Smooth muscle cell (in vitro differentiated cells): ENCODE measurements at regions not wholly inside any gene's neighbourhood (a gene's known extent, or its start where the extent isn't known, plus 50 kb on each side); places are given as distances from the start of the nearest gene placed in this dataset.

Source experiments
- DNase-seq: peaks from one replicate; lab custom pipeline; 2025; ENCODE audit not compliant: unreplicated experiment; lab: John Stamatoyannopoulos, UW
- H2AFZ ChIP-seq: fragments of 200-600 bp; sonication (generic); 2 replicates; pipeline ENCODE4 v1.6.0; 2016; ENCODE audit warnings: antibody characterized with exemption, low read depth, mild to moderate bottlenecking
- H3F3A ChIP-seq: fragments of 200-600 bp; sonication (generic); 2 replicates; pipeline ENCODE4 v1.6.0; 2017; ENCODE audit warnings: antibody characterized with exemption, low read depth
- H3K27ac ChIP-seq: fragments of 200-600 bp; sonication (generic); 2 replicates; pipeline ENCODE4 v1.5.1; 2016; ENCODE audit warnings: low read depth, mild to moderate bottlenecking
- H3K27me3 ChIP-seq: fragments of 200-600 bp; sonication (generic); 2 replicates; pipeline ENCODE4 v1.6.1; 2016; ENCODE audit warnings: low read depth, mild to moderate bottlenecking
- H3K36me3 ChIP-seq: fragments of 200-600 bp; sonication (generic); 2 replicates; pipeline ENCODE4 v1.5.1; 2016; ENCODE audit warnings: low read depth
- H3K4me1 ChIP-seq: fragments of 200-600 bp; sonication (generic); 2 replicates; pipeline ENCODE4 v1.5.1; 2016; ENCODE audit warnings: low read depth
- H3K4me2 ChIP-seq: fragments of 200-600 bp; sonication (generic); 2 replicates; pipeline ENCODE4 v1.6.0; 2016; ENCODE audit warnings: mild to moderate bottlenecking
- H3K4me3 ChIP-seq: fragments of 200-600 bp; sonication (generic); 2 replicates; pipeline ENCODE4 v1.5.1; 2016; ENCODE audit warnings: mild to moderate bottlenecking
- H3K79me2 ChIP-seq: fragments of 200-600 bp; sonication (generic); 2 replicates; pipeline ENCODE4 v1.6.0; 2016; ENCODE audit warnings: low read depth, mild to moderate bottlenecking
- H3K9ac ChIP-seq: fragments of 200-600 bp; sonication (generic); 2 replicates; pipeline ENCODE4 v1.6.0; 2016; ENCODE audit warnings: low read depth
- H3K9me3 ChIP-seq: fragments of 200-600 bp; sonication (generic); replicated peaks from 2 replicates; pipeline ENCODE4 v1.5.1; 2016; ENCODE audit warnings: low read depth
- H4K20me1 ChIP-seq: fragments of 200-600 bp; sonication (generic); 2 replicates; pipeline ENCODE4 v1.6.0; 2016; ENCODE audit warnings: low read depth
- WGBS: methylation state at CpG from one replicate; pipeline ENCODE4 v1.1.7; 2016; ENCODE audit warnings: low lambda C conversion rate; 5-methylcytosine and 5-hydroxymethylcytosine counted together
- TF ChIP-seq, protein P1 (sequence below): fragments of 200-600 bp; sonication (generic); IDR thresholded peaks from 2 replicates; pipeline ENCODE4 v1.5.1; 2017; ENCODE audit warnings: borderline replicate concordance, mild to moderate bottlenecking, antibody characterized with exemption; ENCODE audit not compliant: insufficient read depth, poor library complexity, severe bottlenecking

DNA sequence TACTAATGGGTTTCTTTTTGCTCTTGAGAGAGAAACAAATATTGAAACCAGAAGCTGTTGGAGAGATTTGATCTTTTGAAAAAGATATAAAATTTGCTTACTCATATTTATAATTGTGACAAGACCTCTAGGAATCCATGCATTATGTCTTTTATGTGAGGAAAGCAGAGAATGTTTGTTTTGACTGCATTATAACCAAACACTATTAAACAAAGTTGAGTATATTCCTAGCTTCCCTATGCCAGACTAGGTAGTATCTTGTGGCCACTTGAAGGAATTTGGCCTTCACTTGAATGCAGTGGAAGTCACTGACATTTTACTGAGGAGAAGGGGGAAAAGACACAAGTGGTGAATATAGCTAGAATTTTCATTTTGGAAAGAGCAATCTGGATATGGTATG is 521.8 kb upstream of the ZEB2 start:
- TF ChIP-seq, protein P1, sequence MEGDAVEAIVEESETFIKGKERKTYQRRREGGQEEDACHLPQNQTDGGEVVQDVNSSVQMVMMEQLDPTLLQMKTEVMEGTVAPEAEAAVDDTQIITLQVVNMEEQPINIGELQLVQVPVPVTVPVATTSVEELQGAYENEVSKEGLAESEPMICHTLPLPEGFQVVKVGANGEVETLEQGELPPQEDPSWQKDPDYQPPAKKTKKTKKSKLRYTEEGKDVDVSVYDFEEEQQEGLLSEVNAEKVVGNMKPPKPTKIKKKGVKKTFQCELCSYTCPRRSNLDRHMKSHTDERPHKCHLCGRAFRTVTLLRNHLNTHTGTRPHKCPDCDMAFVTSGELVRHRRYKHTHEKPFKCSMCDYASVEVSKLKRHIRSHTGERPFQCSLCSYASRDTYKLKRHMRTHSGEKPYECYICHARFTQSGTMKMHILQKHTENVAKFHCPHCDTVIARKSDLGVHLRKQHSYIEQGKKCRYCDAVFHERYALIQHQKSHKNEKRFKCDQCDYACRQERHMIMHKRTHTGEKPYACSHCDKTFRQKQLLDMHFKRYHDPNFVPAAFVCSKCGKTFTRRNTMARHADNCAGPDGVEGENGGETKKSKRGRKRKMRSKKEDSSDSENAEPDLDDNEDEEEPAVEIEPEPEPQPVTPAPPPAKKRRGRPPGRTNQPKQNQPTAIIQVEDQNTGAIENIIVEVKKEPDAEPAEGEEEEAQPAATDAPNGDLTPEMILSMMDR, result no peak
- no peak for DNase-seq
- no peaks in the 10 kb centered on the region for H3K9me3 ChIP-seq
- H3K9ac ChIP-seq, result no peak overlapping the region
- H4K20me1 ChIP-seq, result no peaks in the 10 kb centered on the region
- H3K27ac ChIP-seq, result no peak overlapping the region
- no peaks in the 10 kb centered on the region for H3K79me2 ChIP-seq
- H3K4me1 ChIP-seq, result no peaks in the 10 kb centered on the region
- H2AFZ ChIP-seq, result peak overlapping the region; percentile 51
- H3K27me3 ChIP-seq, result no peaks in the 10 kb centered on the region
- H3K4me3 ChIP-seq, result no peak overlapping the region
- no peak overlapping the region for H3K4me2 ChIP-seq
- H3K36me3 ChIP-seq, result no peaks in the 10 kb centered on the region
- no peaks in the 10 kb centered on the region for H3F3A ChIP-seq

GRCh38 chr2:145040433-145040832 is 520.5 kb upstream of the ZEB2 start:
- Histone ChIP-seq H3F3A (no peaks in the 10 kb centered on the region), H3K4me1 (no peaks in the 10 kb centered on the region), H3K27me3 (no peaks in the 10 kb centered on the region), H3K27ac (no peak overlapping the region), H2AFZ (no peak overlapping the region), H4K20me1 (no peaks in the 10 kb centered on the region), H3K9ac (no peak overlapping the region), H3K4me2 (no peak overlapping the region), H3K4me3 (no peak overlapping the region), H3K36me3 (no peaks in the 10 kb centered on the region), H3K79me2 (no peaks in the 10 kb centered on the region), H3K9me3 (no peaks in the 10 kb centered on the region)
- WGBS, result 31% methylated on average over 1 of the region's 1 CpG
- DNase-seq, result no peak
- TF ChIP-seq, protein P1, result no peak

- Histone ChIP-seq H2AFZ (no peak overlapping the region), H3K27ac (no peak overlapping the region), H3K4me2 (no peak overlapping the region), H3K4me3 (no peak overlapping the region), H3F3A (no peaks in the 10 kb centered on the region), H3K27me3 (no peaks in the 10 kb centered on the region), H3K79me2 (no peaks in the 10 kb centered on the region), H4K20me1 (no peaks in the 10 kb centered on the region), H3K36me3 (no peaks in the 10 kb centered on the region), H3K4me1 (no peaks in the 10 kb centered on the region), H3K9ac (no peak overlapping the region), H3K9me3 (no peaks in the 10 kb centered on the region)
- no peak for DNase-seq
- TF ChIP-seq, protein P1, result no peak
- 80% methylated on average over 6 of the region's 6 CpGs for whole genome bisulfite sequencing
These were observed 518.2 kb upstream of the ZEB2 start for GRCh38 chr2:145038041-145038525.

- H3K9ac ChIP-seq, result no peak overlapping the region
- 93% methylated on average over 6 of the region's 6 CpGs for WGBS
- no peaks in the 10 kb centered on the region for H4K20me1 ChIP-seq
- DNase-seq, result no peak
- no peaks in the 10 kb centered on the region for H3F3A ChIP-seq
- no peaks in the 10 kb centered on the region for H3K9me3 ChIP-seq
- H3K36me3 ChIP-seq, result no peaks in the 10 kb centered on the region
- TF ChIP-seq, protein P1, result no peak
- H2AFZ ChIP-seq, result peak overlapping the region; percentile 53
- H3K4me3 ChIP-seq, result no peak overlapping the region
- no peaks in the 10 kb centered on the region for H3K27me3 ChIP-seq
- no peak overlapping the region for H3K4me2 ChIP-seq
- no peak overlapping the region for H3K27ac ChIP-seq
- H3K79me2 ChIP-seq, result no peaks in the 10 kb centered on the region
- H3K4me1 ChIP-seq, result no peaks in the 10 kb centered on the region
These were observed 516.6 kb upstream of the ZEB2 start for GRCh38 chr2:145036421-145037011.
